Lower leg skin (tissue), 3 donors: ENCODE measurements at regions not wholly inside any gene's neighbourhood (a gene's known extent, or its start where the extent isn't known, plus 50 kb on each side); places are given as distances from the start of the nearest gene placed in this dataset.

Experiments
- CTCF ChIP-seq, 3 donors: fragments of 450-650 bp; IDR thresholded peaks; one replicate each; pipeline ENCODE4 v1.5.1; 2016; ENCODE audit warnings: antibody characterized with exemption in 3 of 3, mild to moderate bottlenecking in 3 of 3, moderate library complexity in 2 of 3
- POLR2A ChIP-seq, 2 donors: fragments of 450-650 bp; IDR thresholded peaks; one replicate each; pipeline ENCODE4 v1.6.1; 2016 to 2017; ENCODE audit warnings: antibody characterized with exemption in 2 of 2, mild to moderate bottlenecking in 1 of 2, moderate library complexity in 1 of 2

GRCh38 chr15:87489902-87490665, 766.5 kb downstream of the NTRK3 start:
- TF ChIP-seq CTCF (IDR thresholded peaks at IDR 0.05), result no peak
- no peak for TF ChIP-seq POLR2A (IDR thresholded peaks at IDR 0.05)
